ENCODE measurements at regions not wholly inside any gene's neighbourhood (a gene's known extent, or its start where the extent isn't known, plus 50 kb on each side); places are given as distances from the start of the nearest gene placed in this dataset.

- H3K9ac ChIP-seq (ENCODE audit: low read length) = no peak overlapping the region
- H3K27me3 ChIP-seq (ENCODE audit: insufficient read depth, low read length) = no peaks in the 10 kb centered on the region
- H3K9me2 ChIP-seq (ENCODE audit: insufficient read depth) = no peaks in the 10 kb centered on the region
- H3K9me3 ChIP-seq (ENCODE audit: control insufficient read depth in 1 of 2, insufficient read depth in 1 of 2, low read depth in 1 of 2, low read length in 2 of 2) = no peaks in the 10 kb centered on the region
- ChIA-PET POLR2A (no interaction called here), RAD21 (ENCODE audit: low non-redundant PET in 1 of 2, low total read pairs in 2 of 2, uncharacterized antibody in 2 of 2, unreplicated experiment in 2 of 2) (no interaction called here), CTCF (no interaction called here)
- H3K4me3 ChIP-seq (replicated peaks in 1 of 2; ENCODE audit: low read depth in 1 of 2, low read length in 2 of 2) = no peak overlapping the region
- H3K27ac ChIP-seq (ENCODE audit: low read depth, low read length) = no peak overlapping the region
- no peak overlapping the region for H3K4me2 ChIP-seq (ENCODE audit: low read length)
- no peaks in the 10 kb centered on the region for H3K4me1 ChIP-seq (ENCODE audit: control insufficient read depth in 1 of 2, insufficient read depth in 2 of 2, low read length in 2 of 2)
- TF ChIP-seq ZBTB33 (IDR thresholded peaks at IDR 0.05; ENCODE audit: extremely low read depth, insufficient replicate concordance, low read length) = no peak
- TF ChIP-seq POLR2AphosphoS5 (IDR thresholded peaks at IDR 0.05; ENCODE audit: low read depth, low read length) = no peak
- TF ChIP-seq, protein P1, sequence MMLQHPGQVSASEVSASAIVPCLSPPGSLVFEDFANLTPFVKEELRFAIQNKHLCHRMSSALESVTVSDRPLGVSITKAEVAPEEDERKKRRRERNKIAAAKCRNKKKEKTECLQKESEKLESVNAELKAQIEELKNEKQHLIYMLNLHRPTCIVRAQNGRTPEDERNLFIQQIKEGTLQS (IDR thresholded peaks at IDR 0.05) = no peak
- no peak for TF ChIP-seq EZH2 (IDR thresholded peaks at IDR 0.05)
- no peak for TF ChIP-seq SIN3A (IDR thresholded peaks at IDR 0.05; ENCODE audit: low read depth)
- TF ChIP-seq YY1 (IDR thresholded peaks at IDR 0.05; ENCODE audit: extremely low read depth, insufficient replicate concordance, low read depth, low read length) = no peak
- TF ChIP-seq POLR2A (IDR thresholded peaks at IDR 0.05; ENCODE audit: borderline replicate concordance, extremely low read depth, insufficient read depth, insufficient read length) = no peak
- TF ChIP-seq, protein P2, sequence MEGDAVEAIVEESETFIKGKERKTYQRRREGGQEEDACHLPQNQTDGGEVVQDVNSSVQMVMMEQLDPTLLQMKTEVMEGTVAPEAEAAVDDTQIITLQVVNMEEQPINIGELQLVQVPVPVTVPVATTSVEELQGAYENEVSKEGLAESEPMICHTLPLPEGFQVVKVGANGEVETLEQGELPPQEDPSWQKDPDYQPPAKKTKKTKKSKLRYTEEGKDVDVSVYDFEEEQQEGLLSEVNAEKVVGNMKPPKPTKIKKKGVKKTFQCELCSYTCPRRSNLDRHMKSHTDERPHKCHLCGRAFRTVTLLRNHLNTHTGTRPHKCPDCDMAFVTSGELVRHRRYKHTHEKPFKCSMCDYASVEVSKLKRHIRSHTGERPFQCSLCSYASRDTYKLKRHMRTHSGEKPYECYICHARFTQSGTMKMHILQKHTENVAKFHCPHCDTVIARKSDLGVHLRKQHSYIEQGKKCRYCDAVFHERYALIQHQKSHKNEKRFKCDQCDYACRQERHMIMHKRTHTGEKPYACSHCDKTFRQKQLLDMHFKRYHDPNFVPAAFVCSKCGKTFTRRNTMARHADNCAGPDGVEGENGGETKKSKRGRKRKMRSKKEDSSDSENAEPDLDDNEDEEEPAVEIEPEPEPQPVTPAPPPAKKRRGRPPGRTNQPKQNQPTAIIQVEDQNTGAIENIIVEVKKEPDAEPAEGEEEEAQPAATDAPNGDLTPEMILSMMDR (IDR thresholded peaks at IDR 0.05 in 2 of 3, conservative IDR thresholded peaks at IDR 0.05 in 1 of 3; ENCODE audit: borderline replicate concordance in 1 of 3, insufficient read depth in 1 of 3, low read depth in 2 of 3, low read length in 2 of 3) = no peak
- no peak for TF ChIP-seq ZNF274 (IDR thresholded peaks at IDR 0.05; ENCODE audit: low read depth, low read length)
- TF ChIP-seq EZH2phosphoT487 (IDR thresholded peaks at IDR 0.05; ENCODE audit: borderline replicate concordance) = no peak
- no peak for TF ChIP-seq RAD21 (IDR thresholded peaks at IDR 0.05; ENCODE audit: low read depth)
- no peak for TF ChIP-seq CBX3 (IDR thresholded peaks at IDR 0.05; ENCODE audit: low read depth)
- TF ChIP-seq, protein P3, sequence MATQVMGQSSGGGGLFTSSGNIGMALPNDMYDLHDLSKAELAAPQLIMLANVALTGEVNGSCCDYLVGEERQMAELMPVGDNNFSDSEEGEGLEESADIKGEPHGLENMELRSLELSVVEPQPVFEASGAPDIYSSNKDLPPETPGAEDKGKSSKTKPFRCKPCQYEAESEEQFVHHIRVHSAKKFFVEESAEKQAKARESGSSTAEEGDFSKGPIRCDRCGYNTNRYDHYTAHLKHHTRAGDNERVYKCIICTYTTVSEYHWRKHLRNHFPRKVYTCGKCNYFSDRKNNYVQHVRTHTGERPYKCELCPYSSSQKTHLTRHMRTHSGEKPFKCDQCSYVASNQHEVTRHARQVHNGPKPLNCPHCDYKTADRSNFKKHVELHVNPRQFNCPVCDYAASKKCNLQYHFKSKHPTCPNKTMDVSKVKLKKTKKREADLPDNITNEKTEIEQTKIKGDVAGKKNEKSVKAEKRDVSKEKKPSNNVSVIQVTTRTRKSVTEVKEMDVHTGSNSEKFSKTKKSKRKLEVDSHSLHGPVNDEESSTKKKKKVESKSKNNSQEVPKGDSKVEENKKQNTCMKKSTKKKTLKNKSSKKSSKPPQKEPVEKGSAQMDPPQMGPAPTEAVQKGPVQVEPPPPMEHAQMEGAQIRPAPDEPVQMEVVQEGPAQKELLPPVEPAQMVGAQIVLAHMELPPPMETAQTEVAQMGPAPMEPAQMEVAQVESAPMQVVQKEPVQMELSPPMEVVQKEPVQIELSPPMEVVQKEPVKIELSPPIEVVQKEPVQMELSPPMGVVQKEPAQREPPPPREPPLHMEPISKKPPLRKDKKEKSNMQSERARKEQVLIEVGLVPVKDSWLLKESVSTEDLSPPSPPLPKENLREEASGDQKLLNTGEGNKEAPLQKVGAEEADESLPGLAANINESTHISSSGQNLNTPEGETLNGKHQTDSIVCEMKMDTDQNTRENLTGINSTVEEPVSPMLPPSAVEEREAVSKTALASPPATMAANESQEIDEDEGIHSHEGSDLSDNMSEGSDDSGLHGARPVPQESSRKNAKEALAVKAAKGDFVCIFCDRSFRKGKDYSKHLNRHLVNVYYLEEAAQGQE (IDR thresholded peaks at IDR 0.05; ENCODE audit: low read depth) = no peak
- TF ChIP-seq JUND (IDR thresholded peaks at IDR 0.05) = no peak
- no peak for TF ChIP-seq CEBPB (IDR thresholded peaks at IDR 0.05; ENCODE audit: low read depth)
- TF ChIP-seq SP1 (IDR thresholded peaks at IDR 0.05; ENCODE audit: low read depth) = no peak
- H3K79me2 ChIP-seq (ENCODE audit: insufficient read depth, low read length) = no peaks in the 10 kb centered on the region
- DNase-seq (ENCODE audit: low read depth, low spot score) = no peak
- intact Hi-C loops (cut with micrococcal nuclease) = no loop called here
- no TSS peak for BruUV-seq (replicated peaks)
- no peaks in the 10 kb centered on the region for H4K20me1 ChIP-seq (ENCODE audit: insufficient read depth)
- no peaks in the 10 kb centered on the region for H3K36me3 ChIP-seq (ENCODE audit: control insufficient read depth in 1 of 2, insufficient read depth in 2 of 2, low read length in 2 of 2)
- no peak overlapping the region for H2AFZ ChIP-seq (ENCODE audit: low read depth, low read length, poor library complexity, severe bottlenecking)
- ATAC-seq = no peak
Measured at GRCh38 chr7:41882256-41882655, 179.4 kb upstream of the INHBA start.
